NCI-H1930 (cell line): ENCODE measurements at regions not wholly inside any gene's neighbourhood (a gene's known extent, or its start where the extent isn't known, plus 50 kb on each side); places are given as distances from the start of the nearest gene placed in this dataset.

Experiments
- DNase-seq, 2 experiments: peaks; one replicate each; lab custom pipeline; 2025; lab: John Stamatoyannopoulos, UW

DNA sequence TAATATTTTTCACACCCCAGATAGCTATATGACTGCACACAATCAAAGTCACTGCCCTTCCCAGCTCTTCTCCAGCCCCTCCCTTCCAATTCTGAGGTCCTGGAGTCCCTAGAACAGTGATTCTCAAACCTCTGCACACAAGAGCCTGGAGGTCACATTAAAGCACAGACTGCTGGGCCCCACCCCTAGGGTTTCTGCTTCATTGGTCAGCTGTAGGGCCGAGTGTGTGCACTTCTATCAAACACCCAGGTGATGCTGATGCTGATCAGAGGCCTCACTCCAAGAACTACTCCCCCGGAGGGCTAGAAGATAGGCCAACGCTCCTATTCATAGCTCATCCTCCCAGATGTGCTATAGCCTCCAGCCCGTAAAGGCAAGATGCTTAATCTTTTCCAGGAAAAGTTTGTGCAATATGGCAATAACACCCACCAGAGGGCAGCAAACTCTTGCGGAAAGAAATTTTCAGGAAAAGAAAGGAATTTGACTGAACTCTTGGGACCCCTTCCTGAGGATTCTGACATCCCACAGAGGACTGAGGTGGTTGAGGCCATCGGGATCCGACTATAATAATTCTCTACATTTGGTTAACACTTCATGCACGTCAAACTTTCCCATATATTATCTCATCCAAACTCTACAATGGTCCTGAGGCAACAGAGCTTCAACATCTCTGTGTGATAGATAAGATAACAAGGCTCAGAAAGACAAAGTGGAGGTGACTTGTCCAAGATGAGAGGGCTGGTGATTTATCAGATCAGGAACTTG, 194.2 kb upstream of the PKDCC start:
- peak in 1 of 2 experiments; percentile 32 for DNase-seq

GRCh38 chr2:41854227-41854626, 193.6 kb upstream of the PKDCC start:
- DNase-seq, result no peak

DNA sequence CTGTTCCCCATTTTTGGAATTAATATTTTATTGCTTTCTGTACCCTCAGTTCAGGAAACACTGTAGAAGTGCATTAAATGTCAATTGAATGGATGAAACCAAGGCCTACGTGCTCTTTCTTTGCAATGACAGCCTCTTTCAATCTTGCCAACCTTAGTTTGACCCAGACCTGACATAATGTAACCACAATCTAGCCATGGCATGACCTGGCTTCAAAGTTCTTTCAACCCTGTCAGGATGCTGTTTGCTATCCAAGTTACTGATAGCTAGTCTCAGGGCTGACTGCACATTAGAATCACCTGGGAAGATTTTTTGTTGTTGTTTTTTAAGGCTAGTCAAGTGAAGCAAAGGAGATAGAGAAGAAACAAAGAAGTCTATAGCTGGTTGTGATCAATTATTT, 190.9 kb upstream of the PKDCC start:
- DNase-seq, result no peak

GRCh38 chr2:41859615-41860514, 188.0 kb upstream of the PKDCC start:
- DNase-seq, result peak in 1 of 2 experiments; percentile 34

DNA sequence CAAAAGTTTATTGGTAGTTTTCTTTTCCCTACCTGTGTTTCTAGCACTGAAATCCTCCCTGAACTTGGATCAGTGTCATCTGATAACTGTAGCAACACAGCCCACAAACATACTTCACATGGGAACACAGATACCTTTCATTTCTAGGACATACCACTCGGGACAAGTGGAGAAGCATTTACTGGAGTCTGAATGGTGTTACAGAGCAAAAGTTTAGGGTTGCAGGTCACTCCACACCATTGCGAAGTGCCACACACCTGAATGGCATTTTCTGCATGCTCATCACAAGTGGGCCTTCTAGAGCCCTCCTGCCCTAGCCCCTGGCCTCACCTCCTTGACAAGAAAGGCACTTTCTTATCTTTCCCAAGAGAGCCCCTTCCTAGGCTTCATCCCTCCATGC, 184.8 kb upstream of the PKDCC start:
- no peak for DNase-seq

DNA sequence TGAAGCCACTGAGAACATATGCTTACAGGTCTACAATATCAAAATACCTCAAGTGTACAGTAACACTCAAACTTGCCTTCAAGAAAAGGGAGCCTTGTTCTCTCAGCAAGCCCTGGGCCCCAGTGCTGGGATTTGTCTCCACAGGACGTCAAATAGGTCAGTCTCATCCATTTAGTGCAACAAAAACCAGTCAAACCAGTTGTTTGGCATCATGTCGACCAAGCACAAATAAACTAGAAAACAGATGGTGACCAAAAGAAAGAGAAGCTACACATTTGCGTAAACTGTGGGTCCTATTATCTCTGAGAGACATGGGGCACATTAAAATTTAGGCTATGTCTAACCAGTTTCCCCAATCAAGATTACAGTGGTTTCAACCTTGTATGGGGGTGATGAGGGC, 182.6 kb upstream of the PKDCC start:
- no peak for DNase-seq

- DNase-seq, result no peak
Observed at GRCh38 chr2:41867553-41867952, 180.3 kb upstream of the PKDCC start.

GRCh38 chr2:41869542-41870264, 178.1 kb upstream of the PKDCC start:
- DNase-seq, result peak in 1 of 2 experiments; percentile 44

- no peak for DNase-seq
Observed at GRCh38 chr2:41870265-41870585, 177.6 kb upstream of the PKDCC start.

DNA sequence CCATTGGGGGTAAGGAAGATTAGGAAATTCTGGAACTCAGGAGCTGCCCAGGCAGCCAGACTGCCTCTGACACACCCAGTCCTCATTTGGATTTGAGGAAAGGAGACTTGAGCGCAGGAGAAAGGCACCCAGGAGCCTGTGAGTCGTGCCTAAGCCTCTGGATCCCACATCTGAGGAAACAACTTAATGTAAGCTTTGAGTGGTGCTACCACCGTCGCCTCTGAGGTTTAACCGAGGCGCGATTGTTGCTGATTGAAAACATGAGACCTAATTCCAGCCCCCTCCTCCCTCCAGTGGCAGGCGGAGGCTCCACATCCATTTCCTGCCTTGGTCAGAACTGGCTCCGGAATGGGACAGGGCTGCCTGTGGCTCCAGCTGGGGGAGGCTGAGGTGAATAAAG, 176.7 kb upstream of the PKDCC start:
- no peak for DNase-seq

GRCh38 chr2:41872646-41873045, 175.2 kb upstream of the PKDCC start:
- no peak for DNase-seq

- no peak for DNase-seq
Observed at GRCh38 chr2:41873102-41874031, 174.5 kb upstream of the PKDCC start.

DNA sequence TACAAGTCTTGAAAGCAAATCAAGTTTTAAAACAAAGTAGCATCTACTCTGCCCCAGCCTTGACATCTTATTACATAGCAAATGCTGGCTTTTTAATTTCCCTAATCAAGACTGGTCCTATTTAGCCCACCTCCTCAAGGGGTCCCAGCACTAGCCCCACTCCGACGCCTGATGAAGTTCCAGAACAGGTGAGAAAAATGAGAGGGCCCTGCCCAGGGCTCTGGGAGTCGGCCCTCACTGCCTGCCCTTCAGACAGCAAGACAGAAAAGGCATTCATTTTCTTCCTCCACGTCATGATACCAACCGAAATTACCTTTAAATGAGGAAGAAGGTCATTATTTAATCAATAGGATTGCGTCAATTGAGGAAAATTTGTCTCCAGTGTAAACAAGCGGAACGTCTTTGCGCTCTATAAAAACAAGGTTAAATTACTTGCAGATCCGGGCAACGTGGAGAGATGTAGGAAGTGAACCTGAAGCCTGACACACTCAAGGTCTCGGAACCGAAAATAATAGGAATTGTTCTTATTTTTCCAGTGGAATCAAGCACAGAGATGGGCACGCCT, 170.6 kb upstream of the PKDCC start:
- no peak for DNase-seq

GRCh38 chr2:41878056-41878455, 169.8 kb upstream of the PKDCC start:
- DNase-seq, result no peak

GRCh38 chr2:41878716-41879234, 169.0 kb upstream of the PKDCC start:
- no peak for DNase-seq

DNA sequence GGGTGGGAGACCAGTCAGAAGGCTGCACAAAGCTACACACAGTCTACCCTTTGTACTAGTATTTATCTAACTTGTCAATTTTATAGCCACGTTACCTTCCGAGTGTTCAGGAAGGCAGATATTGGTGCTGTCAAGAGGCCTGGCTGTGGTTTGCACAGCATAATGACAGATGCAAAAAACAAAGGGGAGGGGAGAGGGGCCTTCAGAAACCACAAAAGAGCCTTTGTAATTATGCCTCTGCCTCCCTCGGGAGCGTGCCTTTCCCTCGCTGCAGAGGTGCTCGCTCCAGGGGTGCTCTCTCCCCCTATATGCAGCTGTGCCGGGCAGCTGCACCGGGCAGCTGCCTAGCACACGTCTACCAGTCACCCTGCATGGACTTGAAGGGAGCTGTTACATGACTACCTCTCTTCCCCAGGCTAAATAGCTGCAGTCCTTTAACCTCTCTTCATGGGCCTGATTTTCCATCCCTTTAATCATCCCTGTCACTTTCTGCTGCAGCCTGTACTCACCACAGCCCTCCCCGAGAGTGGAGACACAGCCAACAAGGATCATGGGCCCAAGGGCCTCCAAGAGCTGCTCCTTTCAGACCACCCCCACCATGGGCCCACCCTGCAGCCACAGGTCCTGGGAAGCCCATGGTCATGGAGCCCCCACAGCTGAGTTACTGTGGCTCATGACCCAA, 168.4 kb upstream of the PKDCC start:
- no peak for DNase-seq

- DNase-seq, result no peak
Observed at GRCh38 chr2:41880561-41881243, 167.1 kb upstream of the PKDCC start.

GRCh38 chr2:41881249-41881648, 166.6 kb upstream of the PKDCC start:
- DNase-seq, result no peak

DNA sequence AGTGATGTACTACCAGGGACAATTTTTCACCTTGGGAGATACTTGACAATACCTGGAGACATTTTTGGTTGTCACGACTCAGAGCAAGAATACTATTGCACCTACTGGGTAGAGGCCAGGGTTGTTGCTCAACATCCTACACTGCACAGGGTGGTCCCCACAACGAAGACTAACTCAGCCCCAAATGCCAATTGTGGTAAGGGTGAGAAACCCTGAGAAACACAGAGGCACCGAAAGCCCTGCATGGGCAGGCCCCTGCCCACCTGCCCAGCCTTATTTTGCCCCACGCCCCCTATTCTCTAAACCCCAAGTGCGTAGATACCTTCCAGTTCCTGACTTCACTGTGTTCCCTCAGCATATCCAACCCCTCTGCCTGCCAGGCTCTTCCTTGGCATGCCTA, 163.1 kb upstream of the PKDCC start:
- no peak for DNase-seq

GRCh38 chr2:41886145-41886664, 161.6 kb upstream of the PKDCC start:
- DNase-seq, result no peak
